GM12891 (cell line): ENCODE measurements at regions not wholly inside any gene's neighbourhood (a gene's known extent, or its start where the extent isn't known, plus 50 kb on each side); places are given as distances from the start of the nearest gene placed in this dataset.

ENCODE experiments used
- POLR2A ChIP-seq: IDR thresholded peaks from 2 replicates; pipeline ENCODE4 v1.6.1; 2011; ENCODE audit warnings: low read depth, low read length, control low read depth
- POLR2AphosphoS5 ChIP-seq: IDR thresholded peaks from 2 replicates; pipeline ENCODE4 v1.6.1; 2011; ENCODE audit warnings: low read depth, low read length, control low read depth
- POU2F2 ChIP-seq: IDR thresholded peaks from 2 replicates; pipeline ENCODE4 v1.6.1; 2011; ENCODE audit warnings: low read depth, mild to moderate bottlenecking, control low read depth, low read length, moderate library complexity
- TAF1 ChIP-seq: IDR thresholded peaks from 2 replicates; pipeline ENCODE4 v1.6.1; 2011; ENCODE audit warnings: low read depth, low read length, control low read depth

DNA sequence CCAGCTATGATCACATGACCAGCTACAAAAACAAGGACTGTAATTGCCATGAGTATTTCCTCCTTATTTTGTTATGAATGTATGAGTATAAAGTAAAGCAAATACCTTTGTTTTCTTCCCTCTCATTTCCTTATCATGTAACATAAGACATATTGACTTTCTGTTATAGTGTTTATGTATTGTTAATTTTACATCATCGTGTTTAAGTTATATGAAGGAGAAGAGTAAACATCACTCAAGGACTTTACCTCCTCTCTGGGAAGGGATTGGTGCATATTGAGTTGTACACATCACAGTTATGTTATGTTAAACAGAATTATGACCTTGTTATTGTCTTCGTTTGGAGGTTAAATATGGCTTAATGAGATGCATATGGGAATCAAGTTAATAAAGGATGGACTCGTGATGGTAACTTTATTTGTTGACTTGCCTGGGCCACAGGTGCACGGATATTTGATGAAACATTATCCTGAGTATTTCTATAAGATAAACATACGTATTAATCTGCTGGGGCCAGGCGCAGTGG is 57.3 kb upstream of the CNKSR3 start:
- TF ChIP-seq TAF1: no peak
- TF ChIP-seq POLR2A: no peak
- TF ChIP-seq POLR2AphosphoS5: no peak
- TF ChIP-seq POU2F2: no peak
